C4-2B (cell line): ENCODE measurements at regions not wholly inside any gene's neighbourhood (a gene's known extent, or its start where the extent isn't known, plus 50 kb on each side); places are given as distances from the start of the nearest gene placed in this dataset.

ENCODE experiments used
- H3K27ac ChIP-seq: fragments of 450-650 bp; 2 replicates; pipeline ENCODE4 v1.5.1; 2017
- ZFX ChIP-seq: fragments of 450-650 bp; IDR thresholded peaks from 2 replicates; pipeline ENCODE4 v1.6.1; 2017
- TF ChIP-seq, protein P1 (sequence below): fragments of 450-650 bp; conservative IDR thresholded peaks from 2 replicates; pipeline ENCODE4 v1.5.1; 2017; ENCODE audit warnings: mild to moderate bottlenecking

DNA sequence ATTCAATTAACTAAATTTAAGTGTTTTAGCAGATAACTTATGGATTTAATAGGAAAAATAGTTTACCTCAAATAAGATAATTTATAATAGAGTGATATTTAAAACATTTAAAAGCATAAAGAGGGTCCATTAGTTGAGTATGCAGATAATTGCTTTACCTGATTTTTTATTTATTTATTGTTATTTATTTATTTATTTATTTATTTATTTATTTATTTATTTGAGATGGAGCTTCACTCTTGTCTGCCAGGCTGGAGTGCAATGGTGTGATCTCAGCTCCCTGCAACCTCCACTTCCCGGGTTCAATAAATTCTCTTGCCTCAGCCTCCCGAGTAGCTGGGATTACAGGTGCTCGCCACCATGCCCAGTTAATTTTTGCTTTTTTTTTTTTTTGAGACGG is 982.9 kb downstream of the TFAP2A start:
- no peak overlapping the region for H3K27ac ChIP-seq
- TF ChIP-seq ZFX: no peak
- TF ChIP-seq, protein P1, sequence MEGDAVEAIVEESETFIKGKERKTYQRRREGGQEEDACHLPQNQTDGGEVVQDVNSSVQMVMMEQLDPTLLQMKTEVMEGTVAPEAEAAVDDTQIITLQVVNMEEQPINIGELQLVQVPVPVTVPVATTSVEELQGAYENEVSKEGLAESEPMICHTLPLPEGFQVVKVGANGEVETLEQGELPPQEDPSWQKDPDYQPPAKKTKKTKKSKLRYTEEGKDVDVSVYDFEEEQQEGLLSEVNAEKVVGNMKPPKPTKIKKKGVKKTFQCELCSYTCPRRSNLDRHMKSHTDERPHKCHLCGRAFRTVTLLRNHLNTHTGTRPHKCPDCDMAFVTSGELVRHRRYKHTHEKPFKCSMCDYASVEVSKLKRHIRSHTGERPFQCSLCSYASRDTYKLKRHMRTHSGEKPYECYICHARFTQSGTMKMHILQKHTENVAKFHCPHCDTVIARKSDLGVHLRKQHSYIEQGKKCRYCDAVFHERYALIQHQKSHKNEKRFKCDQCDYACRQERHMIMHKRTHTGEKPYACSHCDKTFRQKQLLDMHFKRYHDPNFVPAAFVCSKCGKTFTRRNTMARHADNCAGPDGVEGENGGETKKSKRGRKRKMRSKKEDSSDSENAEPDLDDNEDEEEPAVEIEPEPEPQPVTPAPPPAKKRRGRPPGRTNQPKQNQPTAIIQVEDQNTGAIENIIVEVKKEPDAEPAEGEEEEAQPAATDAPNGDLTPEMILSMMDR: no peak

DNA sequence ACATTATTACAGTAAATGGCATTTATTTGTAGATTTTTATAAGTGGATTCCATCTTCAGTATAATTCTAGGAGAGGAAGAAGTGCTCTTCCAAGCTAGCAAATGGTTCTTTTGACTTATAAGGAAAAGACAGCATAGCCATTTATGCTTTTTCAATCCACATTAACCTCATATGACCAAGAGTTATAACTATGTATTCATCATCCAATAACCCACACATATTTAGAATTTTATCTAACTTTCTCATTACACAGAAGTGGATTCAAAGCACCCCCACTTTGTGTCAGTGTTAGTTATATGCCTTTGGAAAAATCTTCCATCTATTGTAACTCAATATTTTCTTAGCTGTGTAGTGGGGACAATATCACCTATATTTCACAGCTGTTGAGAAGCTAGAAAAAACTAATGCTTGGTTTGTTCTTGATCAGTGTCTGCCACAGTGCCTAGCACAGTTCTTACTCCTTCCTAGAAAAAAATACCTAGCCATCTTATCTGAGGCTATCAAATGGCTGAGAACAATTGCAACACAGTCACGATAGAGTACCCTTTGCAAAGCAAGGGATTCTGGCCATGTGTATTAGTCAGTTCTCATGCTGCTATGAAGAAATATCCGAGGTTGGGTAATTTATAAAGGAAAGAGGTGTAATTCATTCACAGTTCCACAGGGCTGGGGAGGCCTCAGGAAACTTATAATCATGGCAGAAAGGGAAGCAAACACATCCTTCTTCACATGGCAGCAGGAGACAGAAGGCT is 986.3 kb downstream of the TFAP2A start:
- TF ChIP-seq ZFX: no peak
- TF ChIP-seq, protein P1: no peak
- H3K27ac ChIP-seq: no peak overlapping the region

DNA sequence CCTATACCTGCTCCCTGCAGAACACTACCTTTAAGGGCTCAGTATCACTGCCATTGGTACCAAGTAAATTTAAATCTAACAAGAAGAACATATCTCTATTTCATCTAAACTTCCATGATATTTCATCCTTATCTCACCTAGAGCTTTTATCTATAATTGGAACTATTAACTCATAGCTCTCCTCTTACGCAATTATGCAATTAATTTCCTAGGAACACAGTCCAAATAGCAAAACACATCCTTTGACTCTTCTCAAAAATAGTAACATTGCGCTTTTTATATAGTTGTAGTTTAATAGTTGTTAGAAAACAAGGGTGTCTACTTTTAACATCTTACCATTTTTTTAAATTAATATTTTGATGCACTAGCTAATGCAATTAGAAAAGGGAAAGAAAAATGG is 986.8 kb upstream of the SLC35B3 start:
- H3K27ac ChIP-seq: no peak overlapping the region
- TF ChIP-seq, protein P1: no peak
- no peak for TF ChIP-seq ZFX

- TF ChIP-seq, protein P1: no peak
- no peak for TF ChIP-seq ZFX
- H3K27ac ChIP-seq: no peak overlapping the region
Observed at GRCh38 chr6:9420316-9421015, 985.1 kb upstream of the SLC35B3 start.

GRCh38 chr6:9417400-9417799 is 982.1 kb upstream of the SLC35B3 start:
- H3K27ac ChIP-seq: peak overlapping the region; percentile 22; the same call in 1 of the 2 replicates
- TF ChIP-seq, protein P1: no peak
- TF ChIP-seq ZFX: no peak

DNA sequence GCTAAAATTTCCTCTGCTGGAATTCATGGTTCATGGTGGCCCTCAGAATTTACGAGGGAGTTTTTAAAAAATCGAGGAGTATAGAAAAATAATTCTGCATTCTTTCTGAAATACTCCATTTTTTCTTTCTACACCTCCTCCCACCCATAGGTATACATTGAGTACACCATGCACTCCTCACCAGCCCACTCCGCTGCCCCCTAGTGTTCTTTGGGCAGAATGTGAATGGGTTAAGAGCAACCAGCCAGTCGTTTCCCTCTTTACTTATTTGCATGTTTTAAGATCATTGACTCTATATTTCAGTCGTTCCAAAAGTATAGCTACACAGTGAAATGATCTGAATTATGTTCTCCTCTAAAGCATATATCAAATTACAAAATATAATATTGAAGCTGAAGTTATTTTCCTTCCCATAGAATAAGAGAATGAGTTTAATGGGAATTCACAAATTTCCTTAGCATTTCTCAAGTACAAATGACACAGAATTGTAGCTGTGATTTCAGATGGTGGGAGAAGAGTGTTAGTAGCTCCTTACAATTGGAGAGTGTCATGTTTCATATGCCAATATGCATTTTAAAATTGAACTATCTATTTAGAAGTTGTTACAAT is 977.7 kb upstream of the SLC35B3 start:
- no peak for TF ChIP-seq ZFX
- TF ChIP-seq, protein P1: peak; percentile 81
- no peak overlapping the region for H3K27ac ChIP-seq

- no peak for TF ChIP-seq ZFX
- TF ChIP-seq, protein P1: no peak
- H3K27ac ChIP-seq: no peak overlapping the region
Observed at GRCh38 chr6:9409126-9409525, 973.8 kb upstream of the SLC35B3 start.
